ENCODE measurements at regions not wholly inside any gene's neighbourhood (a gene's known extent, or its start where the extent isn't known, plus 50 kb on each side); places are given as distances from the start of the nearest gene placed in this dataset.
"Not testable (repeated sequence)": the region's sequence is repeated elsewhere in the genome, so short reads cannot be mapped to it uniquely, and the experiment has no call there.

DNA sequence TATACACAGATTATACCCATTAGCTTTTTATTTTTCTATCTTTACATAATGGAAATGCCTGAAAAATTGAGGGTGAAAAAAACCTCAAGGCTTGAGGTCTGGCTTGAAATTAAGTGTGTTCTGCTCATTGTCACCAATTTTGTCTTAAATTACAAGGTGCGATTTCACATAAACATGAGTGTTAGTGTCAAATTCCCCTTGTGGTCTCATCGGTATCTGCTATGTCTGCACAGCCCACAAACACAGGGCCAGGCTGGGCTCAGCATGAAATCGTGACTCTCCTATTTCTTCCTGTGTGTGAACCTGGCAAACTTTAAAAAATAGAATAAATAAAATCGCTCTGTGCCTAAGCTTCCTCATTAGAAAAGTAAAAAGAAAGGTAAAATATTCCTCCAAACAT lies 109.1 kb downstream of the CRLF2 start:
- TF ChIP-seq L3MBTL2 (conservative IDR thresholded peaks at IDR 0.05) = no peak
- TF ChIP-seq ARNT (IDR thresholded peaks at IDR 0.05) = no peak
- no peak for TF ChIP-seq TARDBP (IDR thresholded peaks at IDR 0.05)
- no peak for TF ChIP-seq LEF1 (IDR thresholded peaks at IDR 0.05; ENCODE audit: borderline replicate concordance)
- CTCF ChIA-PET = no interaction called here
- no peak for DNase-seq (ENCODE audit: extremely low spot score)
- POLR2A ChIA-PET = no interaction called here

DNA sequence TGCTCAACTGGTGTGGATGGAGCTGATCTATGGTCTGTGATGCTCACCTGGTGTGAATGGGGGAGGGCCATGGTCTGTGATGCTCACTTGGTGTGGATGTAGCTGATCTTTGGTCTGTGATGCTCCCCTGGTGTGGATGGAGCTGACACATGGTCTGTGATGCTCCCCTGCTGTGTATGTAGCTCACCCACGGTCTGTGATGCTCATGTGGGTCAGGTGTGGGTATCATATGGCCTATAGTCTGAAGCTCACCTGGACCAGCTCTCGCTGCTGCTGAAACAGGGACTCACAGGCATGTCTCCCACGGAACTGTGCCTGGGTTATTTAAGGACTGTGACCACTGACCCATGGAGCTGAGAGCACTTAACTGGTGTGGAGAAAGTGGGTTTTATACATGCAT lies 109.7 kb downstream of the CRLF2 start:
- DNase-seq (ENCODE audit: extremely low spot score) = no peak
- CTCF ChIA-PET = no interaction called here
- TF ChIP-seq SP1 (IDR thresholded peaks at IDR 0.05) (no peak), NFRKB (IDR thresholded peaks at IDR 0.05) (no peak), L3MBTL2 (conservative IDR thresholded peaks at IDR 0.05) (no peak), TARDBP (IDR thresholded peaks at IDR 0.05) (no peak), ARNT (IDR thresholded peaks at IDR 0.05) (no peak), FOXA1 (IDR thresholded peaks at IDR 0.05) (no peak), LEF1 (IDR thresholded peaks at IDR 0.05; ENCODE audit: borderline replicate concordance) (no peak), BHLHE40 (IDR thresholded peaks at IDR 0.05; ENCODE audit: borderline replicate concordance) (no peak), CTBP1 (IDR thresholded peaks at IDR 0.05; ENCODE audit: borderline replicate concordance) (no peak), ELF4 (IDR thresholded peaks at IDR 0.05) (no peak), HDGF (IDR thresholded peaks at IDR 0.05; ENCODE audit: borderline replicate concordance) (no peak), ZNF384 (IDR thresholded peaks at IDR 0.05) (no peak), FOXK2 (IDR thresholded peaks at IDR 0.05) (no peak), SUZ12 (IDR thresholded peaks at IDR 0.05) (no peak), FOXM1 (IDR thresholded peaks at IDR 0.05; ENCODE audit: borderline replicate concordance) (no peak)
- TF ChIP-seq, protein P1, sequence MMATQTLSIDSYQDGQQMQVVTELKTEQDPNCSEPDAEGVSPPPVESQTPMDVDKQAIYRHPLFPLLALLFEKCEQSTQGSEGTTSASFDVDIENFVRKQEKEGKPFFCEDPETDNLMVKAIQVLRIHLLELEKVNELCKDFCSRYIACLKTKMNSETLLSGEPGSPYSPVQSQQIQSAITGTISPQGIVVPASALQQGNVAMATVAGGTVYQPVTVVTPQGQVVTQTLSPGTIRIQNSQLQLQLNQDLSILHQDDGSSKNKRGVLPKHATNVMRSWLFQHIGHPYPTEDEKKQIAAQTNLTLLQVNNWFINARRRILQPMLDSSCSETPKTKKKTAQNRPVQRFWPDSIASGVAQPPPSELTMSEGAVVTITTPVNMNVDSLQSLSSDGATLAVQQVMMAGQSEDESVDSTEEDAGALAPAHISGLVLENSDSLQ (IDR thresholded peaks at IDR 0.05) = no peak
- POLR2A ChIA-PET = no interaction called here

DNA sequence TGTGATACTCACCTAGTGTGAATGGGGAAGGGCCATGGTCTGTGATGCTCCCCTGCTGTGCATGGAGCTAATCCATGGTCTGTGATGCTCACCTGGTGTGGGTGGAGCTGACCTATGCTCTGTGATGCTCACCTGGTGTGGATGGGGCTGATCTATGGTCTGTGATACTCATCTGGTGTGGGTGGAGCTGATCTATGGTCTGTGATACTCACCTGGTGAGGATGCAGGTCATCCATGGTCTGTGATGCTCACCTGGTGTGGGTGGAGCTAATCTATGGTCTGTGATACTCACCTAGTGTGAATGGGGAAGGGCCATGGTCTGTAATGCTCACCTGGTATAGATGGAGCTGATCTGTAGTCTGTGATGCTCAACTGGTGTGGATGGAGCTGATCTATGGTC lies 110.2 kb downstream of the CRLF2 start:
- POLR2A ChIA-PET; CTCF ChIA-PET; DNase-seq (ENCODE audit: extremely low spot score): not testable (repeated sequence)

DNA sequence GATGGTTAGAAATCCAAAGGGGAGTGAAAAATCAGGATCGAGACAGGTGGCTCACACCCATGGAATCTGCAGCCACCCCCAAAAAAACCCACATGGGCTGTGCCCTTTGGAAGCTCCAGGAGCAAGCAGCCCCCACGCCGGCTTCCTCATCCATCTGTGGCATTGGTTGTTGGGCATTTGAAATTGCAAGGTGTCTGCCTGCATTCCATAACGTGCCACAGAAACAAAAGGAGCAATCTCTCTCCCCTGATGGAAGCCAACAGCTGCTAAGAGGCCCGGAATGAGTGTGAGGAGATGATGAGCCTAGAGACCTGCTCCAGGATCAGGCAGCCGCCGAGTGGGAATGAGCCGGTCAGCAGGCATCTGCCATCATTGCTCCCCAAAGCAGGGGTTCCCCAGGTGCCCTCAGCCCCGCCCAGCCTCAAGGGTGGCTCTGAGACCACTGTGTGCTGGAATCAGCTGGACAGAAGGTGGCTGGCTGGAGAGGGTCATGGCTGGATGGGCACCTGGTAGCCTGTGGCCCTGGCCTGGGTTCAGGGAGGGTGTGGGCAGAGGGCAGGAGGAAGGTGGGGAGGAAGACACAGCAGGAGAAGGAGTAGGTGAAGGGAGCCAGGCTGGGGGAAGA lies 113.2 kb downstream of the CRLF2 start:
- TF ChIP-seq SP1 (IDR thresholded peaks at IDR 0.05) = no peak
- TF ChIP-seq, protein P1 (IDR thresholded peaks at IDR 0.05) = no peak
- TF ChIP-seq FOXM1 (IDR thresholded peaks at IDR 0.05; ENCODE audit: borderline replicate concordance) = no peak
- TF ChIP-seq LEF1 (IDR thresholded peaks at IDR 0.05; ENCODE audit: borderline replicate concordance) = no peak
- TF ChIP-seq L3MBTL2 (conservative IDR thresholded peaks at IDR 0.05) = no peak
- TF ChIP-seq FOXA1 (IDR thresholded peaks at IDR 0.05) = no peak
- TF ChIP-seq ELF4 (IDR thresholded peaks at IDR 0.05) = no peak
- no peak for TF ChIP-seq FOXK2 (IDR thresholded peaks at IDR 0.05)
- TF ChIP-seq CTBP1 (IDR thresholded peaks at IDR 0.05; ENCODE audit: borderline replicate concordance) = no peak
- TF ChIP-seq NFRKB (IDR thresholded peaks at IDR 0.05) = no peak
- no peak for TF ChIP-seq ZNF384 (IDR thresholded peaks at IDR 0.05)
- TF ChIP-seq TARDBP (IDR thresholded peaks at IDR 0.05) = no peak
- no peak for TF ChIP-seq SUZ12 (IDR thresholded peaks at IDR 0.05)
- no peak for TF ChIP-seq HDGF (IDR thresholded peaks at IDR 0.05; ENCODE audit: borderline replicate concordance)
- no peak for TF ChIP-seq ARNT (IDR thresholded peaks at IDR 0.05)
- ChIA-PET POLR2A (no interaction called here), CTCF (no interaction called here)
- no peak for DNase-seq (ENCODE audit: extremely low spot score)

DNA sequence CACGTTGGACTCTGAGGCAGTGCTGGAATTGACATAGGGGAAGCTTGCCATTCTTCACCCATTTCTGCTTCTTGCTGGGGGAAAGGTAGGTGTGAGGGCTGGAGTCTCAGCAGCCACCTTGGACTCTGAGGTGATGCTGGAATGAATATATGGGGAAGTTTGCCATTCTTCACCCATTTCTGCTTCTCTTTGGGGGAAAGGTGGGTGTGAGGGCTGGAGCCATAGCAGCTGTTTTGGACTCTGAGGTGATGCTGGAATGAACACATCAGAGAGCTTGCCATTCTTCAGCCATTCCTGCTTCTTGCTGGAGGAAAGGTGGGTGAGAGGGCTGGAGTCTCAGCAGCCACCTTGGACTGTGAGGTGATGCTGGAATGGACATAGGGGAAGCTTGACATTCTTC lies 115.1 kb downstream of the CRLF2 start:
- ChIA-PET CTCF (no interaction called here), POLR2A (no interaction called here)
- no peak for DNase-seq (ENCODE audit: extremely low spot score)
- TF ChIP-seq ELF4 (IDR thresholded peaks at IDR 0.05) (no peak), LEF1 (IDR thresholded peaks at IDR 0.05; ENCODE audit: borderline replicate concordance) (no peak)

DNA sequence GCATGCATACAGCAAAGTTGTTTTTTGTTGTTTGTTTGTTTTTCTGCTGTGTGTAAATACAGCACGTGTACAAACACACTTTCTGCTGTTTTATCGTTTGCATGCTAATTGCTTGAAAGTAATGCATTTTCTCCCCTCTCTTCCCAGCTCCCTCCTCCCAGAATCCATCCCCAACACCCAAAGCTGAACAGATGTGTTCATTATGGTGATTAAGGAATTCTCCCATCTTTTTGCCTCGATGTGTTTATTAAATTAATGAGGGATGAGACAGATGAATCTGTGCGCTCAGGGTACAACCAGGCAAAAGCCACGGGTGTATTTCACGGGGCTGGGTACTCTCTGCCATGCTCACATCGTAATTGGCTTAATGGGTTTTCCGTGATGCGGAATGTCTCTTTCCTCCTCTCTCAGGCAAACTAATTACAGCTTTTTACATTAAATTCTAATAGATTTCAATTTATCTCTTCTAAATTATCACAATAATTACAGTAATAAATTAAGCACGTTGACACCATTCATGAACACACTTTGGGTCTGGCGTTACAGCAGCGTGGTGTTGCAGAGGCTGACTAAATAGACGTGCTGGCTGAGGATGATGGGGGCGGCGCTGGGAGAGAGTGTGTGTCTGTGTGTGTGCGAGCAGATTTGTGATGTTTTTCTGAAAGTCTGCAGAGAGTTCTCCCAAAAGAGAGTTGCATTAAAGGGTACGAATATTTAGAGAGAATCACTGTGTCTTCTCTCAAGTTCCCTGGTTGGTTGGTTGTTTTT lies 117.7 kb downstream of the CRLF2 start:
- ChIA-PET POLR2A (no interaction called here), CTCF (no interaction called here)
- DNase-seq (ENCODE audit: extremely low spot score) = no peak
- TF ChIP-seq L3MBTL2 (conservative IDR thresholded peaks at IDR 0.05) = no peak
- no peak for TF ChIP-seq BHLHE40 (IDR thresholded peaks at IDR 0.05; ENCODE audit: borderline replicate concordance)
- TF ChIP-seq LEF1 (IDR thresholded peaks at IDR 0.05; ENCODE audit: borderline replicate concordance) = no peak
- TF ChIP-seq FOXA1 (IDR thresholded peaks at IDR 0.05) = no peak
- TF ChIP-seq FOXK2 (IDR thresholded peaks at IDR 0.05) = no peak
- TF ChIP-seq SP1 (IDR thresholded peaks at IDR 0.05) = no peak
- no peak for TF ChIP-seq CTBP1 (IDR thresholded peaks at IDR 0.05; ENCODE audit: borderline replicate concordance)
- no peak for TF ChIP-seq ARNT (IDR thresholded peaks at IDR 0.05)
- TF ChIP-seq ZNF384 (IDR thresholded peaks at IDR 0.05) = no peak
- TF ChIP-seq TARDBP (IDR thresholded peaks at IDR 0.05) = no peak
- no peak for TF ChIP-seq FOXM1 (IDR thresholded peaks at IDR 0.05; ENCODE audit: borderline replicate concordance)
- no peak for TF ChIP-seq ELF4 (IDR thresholded peaks at IDR 0.05)
